Gastrocnemius medialis (tissue), 4 donors: ENCODE measurements at regions not wholly inside any gene's neighbourhood (a gene's known extent, or its start where the extent isn't known, plus 50 kb on each side); places are given as distances from the start of the nearest gene placed in this dataset.

Experiments used
- POLR2A ChIP-seq, 2 donors: fragments of 450-650 bp; IDR thresholded peaks; one replicate each; pipeline ENCODE4 v1.6.1; 2017; ENCODE audit warnings: antibody characterized with exemption in 2 of 2, mild to moderate bottlenecking in 2 of 2, moderate library complexity in 2 of 2
- TF ChIP-seq, protein P1 (sequence below), 5 experiments: fragments of 450-650 bp in 3 of 5; fragments of 200-600 bp in 2 of 5; sonication (generic) in 2 of 5; IDR thresholded peaks in 4 of 5; conservative IDR thresholded peaks in 1 of 5; 1 replicate in 4 of 5; 2 replicates in 1 of 5; pipeline ENCODE4 v1.5.1; 2016 to 2019; ENCODE audit warnings: antibody characterized with exemption in 5 of 5, mild to moderate bottlenecking in 3 of 5, moderate library complexity in 3 of 5

DNA sequence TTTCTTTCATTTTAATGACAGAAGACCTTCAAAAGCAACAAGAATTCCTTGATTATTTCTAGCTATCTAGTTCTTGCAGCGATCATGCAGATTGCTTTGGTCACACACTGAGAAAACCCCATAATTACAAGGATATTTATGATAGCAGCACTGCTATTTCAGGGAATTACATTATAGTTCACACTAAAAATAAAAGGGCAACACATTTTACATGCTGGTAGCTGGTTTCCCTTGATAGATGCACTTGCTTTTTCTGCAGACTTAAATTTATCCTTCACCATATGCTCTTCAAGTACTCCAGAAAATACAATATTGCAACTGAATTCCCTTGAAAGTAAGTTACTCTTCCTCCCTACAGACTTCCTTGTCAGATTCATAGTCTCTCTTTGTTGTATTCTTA, 751.1 kb downstream of the CCDC85A start:
- TF ChIP-seq, protein P1, sequence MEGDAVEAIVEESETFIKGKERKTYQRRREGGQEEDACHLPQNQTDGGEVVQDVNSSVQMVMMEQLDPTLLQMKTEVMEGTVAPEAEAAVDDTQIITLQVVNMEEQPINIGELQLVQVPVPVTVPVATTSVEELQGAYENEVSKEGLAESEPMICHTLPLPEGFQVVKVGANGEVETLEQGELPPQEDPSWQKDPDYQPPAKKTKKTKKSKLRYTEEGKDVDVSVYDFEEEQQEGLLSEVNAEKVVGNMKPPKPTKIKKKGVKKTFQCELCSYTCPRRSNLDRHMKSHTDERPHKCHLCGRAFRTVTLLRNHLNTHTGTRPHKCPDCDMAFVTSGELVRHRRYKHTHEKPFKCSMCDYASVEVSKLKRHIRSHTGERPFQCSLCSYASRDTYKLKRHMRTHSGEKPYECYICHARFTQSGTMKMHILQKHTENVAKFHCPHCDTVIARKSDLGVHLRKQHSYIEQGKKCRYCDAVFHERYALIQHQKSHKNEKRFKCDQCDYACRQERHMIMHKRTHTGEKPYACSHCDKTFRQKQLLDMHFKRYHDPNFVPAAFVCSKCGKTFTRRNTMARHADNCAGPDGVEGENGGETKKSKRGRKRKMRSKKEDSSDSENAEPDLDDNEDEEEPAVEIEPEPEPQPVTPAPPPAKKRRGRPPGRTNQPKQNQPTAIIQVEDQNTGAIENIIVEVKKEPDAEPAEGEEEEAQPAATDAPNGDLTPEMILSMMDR (IDR thresholded peaks at IDR 0.05 in 4 of 5, conservative IDR thresholded peaks at IDR 0.05 in 1 of 5) = no peak
- no peak for TF ChIP-seq POLR2A (IDR thresholded peaks at IDR 0.05)
